H1 (cell line): ENCODE measurements at regions not wholly inside any gene's neighbourhood (a gene's known extent, or its start where the extent isn't known, plus 50 kb on each side); places are given as distances from the start of the nearest gene placed in this dataset.

Experiments
- CTCF ChIA-PET: fragments of 300-600 bp; sonication (Branson Sonifier 250); formaldehyde crosslinking; loops from one replicate; lab custom pipeline; 2021; ENCODE audit not compliant: partially characterized antibody; lab: Charles Lee
- POLR2A ChIA-PET: fragments of 300-600 bp; sonication (Branson Sonifier 250); formaldehyde crosslinking; loops from one replicate; lab custom pipeline; 2021; ENCODE audit warnings: inconsistent platforms; ENCODE audit not compliant: partially characterized antibody; lab: Charles Lee
- DNase-seq, 2 experiments: peaks; one replicate each; pipeline versions ENCODE4 v3.0.0 to v3.0.0-alpha.2; 2010 to 2022; ENCODE audit warnings: low spot score in 2 of 2, low read depth in 1 of 2, mixed read lengths in 1 of 2
- FAIRE-seq: peaks from 2 replicates; lab custom pipeline; 2011; peaks lifted over from hg19 to GRCh38; lab: Jason Lieb, UNC
- H2AFZ ChIP-seq: 2 replicates; pipeline ENCODE4 v1.8.1; 2012; ENCODE audit warnings: low read length, inconsistent platforms
- H2AK5ac ChIP-seq: 2 replicates; pipeline ENCODE4 v1.6.1; 2013; ENCODE audit warnings: low read depth, low read length
- H2BK120ac ChIP-seq: replicated peaks from 2 replicates; pipeline ENCODE3; 2013; ENCODE audit warnings: low read depth, low read length, inconsistent platforms
- H2BK12ac ChIP-seq: 2 replicates; pipeline ENCODE4 v1.6.1; 2013; ENCODE audit warnings: low read depth, low read length
- H2BK15ac ChIP-seq: 2 replicates; pipeline ENCODE4 v1.6.1; 2013; ENCODE audit warnings: low read length
- H2BK20ac ChIP-seq: 2 replicates; pipeline ENCODE4 v1.6.1; 2013; ENCODE audit warnings: low read length
- H2BK5ac ChIP-seq: 2 replicates; pipeline ENCODE4 v1.6.1; 2013; ENCODE audit warnings: low read depth, low read length
- H3K14ac ChIP-seq: 2 replicates; pipeline ENCODE4 v1.6.1; 2013; ENCODE audit warnings: inconsistent platforms; ENCODE audit not compliant: insufficient read length
- H3K18ac ChIP-seq: 2 replicates; pipeline ENCODE4 v1.6.1; 2013; ENCODE audit warnings: low read length; ENCODE audit errors: extremely low read depth
- H3K23ac ChIP-seq: 2 replicates; pipeline ENCODE4 v1.6.1; 2013; ENCODE audit warnings: inconsistent platforms; ENCODE audit not compliant: insufficient read length
- H3K23me2 ChIP-seq: 2 replicates; pipeline ENCODE4 v1.6.1; 2013; ENCODE audit warnings: low read depth, low read length
- H3K27ac ChIP-seq: 2 replicates; pipeline ENCODE4 v1.6.1; 2011; ENCODE audit warnings: low read depth, low read length, inconsistent platforms
- H3K27me3 ChIP-seq, 4 experiments: replicated peaks in 1 of 4; 1 replicate in 1 of 4; 2 replicates in 3 of 4; pipeline versions ENCODE4 v1.6.1 to v1.8.1; 2011 to 2013; ENCODE audit warnings: low read length in 3 of 4, mild to moderate bottlenecking in 3 of 4, inconsistent platforms in 2 of 4, mixed read lengths in 2 of 4, moderate library complexity in 1 of 4; ENCODE audit not compliant: control insufficient read depth in 3 of 4, insufficient read depth in 3 of 4; ENCODE audit errors: extremely low read depth in 1 of 4
- H3K36me3 ChIP-seq, 4 experiments: 2 replicates each; pipeline versions ENCODE4 v1.6.1 to v1.8.1; 2011 to 2013; ENCODE audit warnings: mild to moderate bottlenecking in 4 of 4, low read length in 3 of 4, moderate library complexity in 2 of 4, control low read depth in 1 of 4, inconsistent platforms in 1 of 4; ENCODE audit not compliant: insufficient read depth in 4 of 4, control insufficient read depth in 2 of 4
- H3K4ac ChIP-seq: replicated peaks from 2 replicates; pipeline ENCODE3; 2013; ENCODE audit warnings: low read length, low read depth, mixed read lengths, inconsistent platforms; ENCODE audit not compliant: insufficient read length
- H3K4me1 ChIP-seq, 4 experiments: replicated peaks in 1 of 4; 1 replicate in 1 of 4; 2 replicates in 3 of 4; pipeline versions ENCODE4 v1.6.1 to v1.8.1; 2011 to 2013; ENCODE audit warnings: low read length in 3 of 4, inconsistent platforms in 2 of 4, mixed read lengths in 1 of 4; ENCODE audit not compliant: insufficient read depth in 4 of 4, control insufficient read depth in 3 of 4
- H3K4me2 ChIP-seq, 2 experiments: 2 replicates each; pipeline versions ENCODE4 v1.6.1 to v1.8.1; 2011 to 2013; ENCODE audit warnings: low read depth in 2 of 2, low read length in 2 of 2, control low read depth in 1 of 2, inconsistent platforms in 1 of 2, mild to moderate bottlenecking in 1 of 2; ENCODE audit not compliant: insufficient read depth in 1 of 2
- H3K4me3 ChIP-seq, 4 experiments: fragments of 200-600, 300-600 bp in 1 of 4; sonication (generic), shearing (Covaris generic), sonication (Bioruptor Twin) in 1 of 4; 2 replicates each; pipeline versions ENCODE4 v1.5.1 to v1.8.1; 2011 to 2016; ENCODE audit warnings: low read length in 4 of 4, low read depth in 3 of 4, control low read depth in 2 of 4, inconsistent platforms in 2 of 4, mild to moderate bottlenecking in 2 of 4, mixed read lengths in 1 of 4, moderate library complexity in 1 of 4; ENCODE audit not compliant: insufficient read depth in 2 of 4; ENCODE audit errors: extremely low read depth in 1 of 4
- H3K56ac ChIP-seq: replicated peaks from 2 replicates; pipeline ENCODE3; 2013; ENCODE audit warnings: low read depth, mild to moderate bottlenecking, mixed read lengths, low read length, inconsistent platforms; ENCODE audit not compliant: insufficient read length
- H3K79me1 ChIP-seq: 2 replicates; pipeline ENCODE4 v1.6.1; 2013; ENCODE audit warnings: low read depth, low read length, control low read depth
- H3K79me2 ChIP-seq, 2 experiments: 2 replicates each; pipeline versions ENCODE4 v1.6.1 to v1.8.1; 2012 to 2013; ENCODE audit warnings: low read length in 2 of 2, mild to moderate bottlenecking in 2 of 2, inconsistent platforms in 1 of 2; ENCODE audit not compliant: insufficient read depth in 2 of 2, control insufficient read depth in 1 of 2
- H3K9ac ChIP-seq, 4 experiments: replicated peaks in 1 of 4; 1 replicate in 1 of 4; 2 replicates in 3 of 4; pipeline versions ENCODE4 v1.6.1 to v1.8.1; 2011 to 2013; ENCODE audit warnings: low read depth in 3 of 4, low read length in 3 of 4, control low read depth in 2 of 4, mild to moderate bottlenecking in 2 of 4, moderate library complexity in 2 of 4, inconsistent platforms in 1 of 4; ENCODE audit errors: extremely low read depth in 1 of 4
- H3K9me3 ChIP-seq, 2 experiments: 2 replicates each; pipeline versions ENCODE4 v1.6.1 to v1.8.1; 2012 to 2013; ENCODE audit warnings: mild to moderate bottlenecking in 2 of 2, moderate library complexity in 2 of 2, control low read depth in 1 of 2, inconsistent platforms in 1 of 2, low read depth in 1 of 2, low read length in 1 of 2, mixed read lengths in 1 of 2; ENCODE audit not compliant: insufficient read depth in 2 of 2
- H4K20me1 ChIP-seq, 2 experiments: replicated peaks in 1 of 2; 2 replicates each; pipeline versions ENCODE3 to v1.8.1; 2011 to 2013; ENCODE audit warnings: inconsistent platforms in 2 of 2, low read length in 2 of 2, mild to moderate bottlenecking in 1 of 2; ENCODE audit not compliant: insufficient read depth in 2 of 2, control insufficient read depth in 1 of 2
- H4K5ac ChIP-seq: 2 replicates; pipeline ENCODE4 v1.6.1; 2013; ENCODE audit warnings: low read length, low read depth, mixed read lengths, inconsistent platforms; ENCODE audit not compliant: insufficient read length
- H4K8ac ChIP-seq: 2 replicates; pipeline ENCODE4 v1.8.0; 2013; ENCODE audit warnings: mild to moderate bottlenecking, moderate library complexity, low read length, inconsistent platforms; ENCODE audit not compliant: insufficient read depth; ENCODE audit errors: extremely low read depth
- H4K91ac ChIP-seq: replicated peaks from 2 replicates; pipeline ENCODE3; 2013; ENCODE audit warnings: low read length, mixed read lengths, inconsistent platforms; ENCODE audit not compliant: insufficient read length
- BACH1 ChIP-seq: IDR thresholded peaks from 2 replicates; pipeline ENCODE4 v1.6.1; 2012; ENCODE audit warnings: low read length, improper control_type of control experiment
- BRCA1 ChIP-seq: IDR thresholded peaks from 2 replicates; pipeline ENCODE4 v1.6.1; 2012; ENCODE audit warnings: low read depth, low read length, improper control_type of control experiment
- CHD1 ChIP-seq: IDR thresholded peaks from 2 replicates; pipeline ENCODE4 v1.6.1; 2012; ENCODE audit warnings: low read depth, low read length, improper control_type of control experiment
- CHD2 ChIP-seq: IDR thresholded peaks from 2 replicates; pipeline ENCODE4 v1.6.1; 2012; ENCODE audit warnings: low read length, improper control_type of control experiment
- CREB1 ChIP-seq: IDR thresholded peaks from 2 replicates; pipeline ENCODE4 v1.6.1; 2012; ENCODE audit warnings: inconsistent platforms
- EGR1 ChIP-seq: IDR thresholded peaks from 2 replicates; pipeline ENCODE4 v1.6.1; 2011; ENCODE audit warnings: low read depth, low read length, borderline replicate concordance
- KDM1A ChIP-seq: fragments of 200-600, 300-600 bp; sonication (generic); IDR thresholded peaks from 2 replicates; pipeline ENCODE4 v1.7.1; 2016; ENCODE audit warnings: mild to moderate bottlenecking, low read length, borderline replicate concordance
- POLR2AphosphoS5 ChIP-seq: IDR thresholded peaks from 2 replicates; pipeline ENCODE4 v1.6.1; 2011; ENCODE audit warnings: low read depth, low read length
- POU5F1 ChIP-seq: IDR thresholded peaks from 2 replicates; pipeline ENCODE4 v1.6.1; 2011; ENCODE audit warnings: low read depth, mild to moderate bottlenecking, low read length, moderate library complexity
- RNF2 ChIP-seq: fragments of 200-900, 300-1000 bp; sonication (generic); IDR thresholded peaks from 2 replicates; pipeline ENCODE4 v1.7.1; 2016; ENCODE audit warnings: borderline replicate concordance, low read depth, mild to moderate bottlenecking, antibody characterized with exemption, low read length; ENCODE audit not compliant: poor library complexity, severe bottlenecking; ENCODE audit errors: missing control alignments
- SAP30 ChIP-seq: fragments of 300-600 bp; sonication (generic); IDR thresholded peaks from 2 replicates; pipeline ENCODE4 v1.7.1; 2012; ENCODE audit warnings: low read length, moderate library complexity, mild to moderate bottlenecking, inconsistent platforms; ENCODE audit not compliant: insufficient read depth, insufficient replicate concordance
- SIN3A ChIP-seq, 2 experiments: IDR thresholded peaks in 1 of 2; conservative IDR thresholded peaks in 1 of 2; 2 replicates each; pipeline ENCODE4 v1.6.1; 2011 to 2012; ENCODE audit warnings: low read length in 2 of 2, improper control_type of control experiment in 1 of 2, low read depth in 1 of 2, mild to moderate bottlenecking in 1 of 2
- SIRT6 ChIP-seq: IDR thresholded peaks from one replicate; pipeline ENCODE4 v1.7.1; 2012; ENCODE audit warnings: low read length, inconsistent platforms
- SIX5 ChIP-seq: IDR thresholded peaks from 2 replicates; pipeline ENCODE4 v1.6.1; 2011; ENCODE audit warnings: mild to moderate bottlenecking, low read depth, low read length
- SP2 ChIP-seq: IDR thresholded peaks from 2 replicates; pipeline ENCODE4 v1.6.1; 2012; ENCODE audit warnings: mild to moderate bottlenecking, low read length, inconsistent platforms
- TBP ChIP-seq: IDR thresholded peaks from 2 replicates; pipeline ENCODE4 v1.6.1; 2011; ENCODE audit warnings: low read depth, low read length, improper control_type of control experiment

DNA sequence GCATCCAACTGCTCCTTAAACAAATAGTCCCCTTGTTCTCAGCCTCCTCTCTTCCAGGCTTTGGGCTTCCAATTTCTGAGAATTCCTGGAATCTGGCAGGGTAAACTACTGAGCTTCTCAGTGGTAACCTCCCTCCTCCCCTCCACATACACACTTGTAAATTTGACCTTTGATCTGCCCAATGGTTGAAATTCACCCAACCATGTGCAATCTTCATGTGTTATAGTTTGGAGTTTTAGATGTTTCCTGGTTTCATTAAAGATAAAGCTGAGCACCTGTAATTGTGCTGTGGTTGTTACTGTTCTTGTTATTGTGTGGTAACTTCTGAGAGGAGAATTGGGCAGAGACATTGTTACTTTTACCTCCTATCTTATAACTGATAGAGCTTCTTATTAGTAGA lies 328.4 kb downstream of the TPBG start:
- CTCF ChIA-PET: interaction anchor here (1.1 to 2.5 kb wide), 5 partner anchors 9 to 364 kb away, joined by 3 to 6 read pairs (median 3); no protein-coding TSS in a partner anchor
- H2BK15ac ChIP-seq: no peak overlapping the region
- H2BK12ac ChIP-seq: no peak overlapping the region
- no peak overlapping the region for H2AK5ac ChIP-seq
- no peak overlapping the region for H3K27ac ChIP-seq
- no peaks in the 10 kb centered on the region for H3K36me3 ChIP-seq
- H3K79me1 ChIP-seq: no peaks in the 10 kb centered on the region
- no peak overlapping the region for H4K8ac ChIP-seq
- no peak for FAIRE-seq
- H2BK5ac ChIP-seq: no peak overlapping the region
- no peaks in the 10 kb centered on the region for H3K23me2 ChIP-seq
- H4K20me1 ChIP-seq: no peaks in the 10 kb centered on the region
- no peak overlapping the region for H3K23ac ChIP-seq
- no peak overlapping the region for H3K56ac ChIP-seq
- no peak overlapping the region for H2AFZ ChIP-seq
- H2BK120ac ChIP-seq: no peak overlapping the region
- H3K4me1 ChIP-seq: 0 out of 7 replicates have a peak, but pooled peaks cover 0 to 3% (median 0%) of the 10 kb centered on the region in 4 experiments
- TF ChIP-seq CREB1 (no peak), KDM1A (no peak), SAP30 (no peak), RNF2 (no peak), POLR2AphosphoS5 (no peak), SIRT6 (no peak), SP2 (no peak), CHD1 (no peak), TBP (no peak), BACH1 (no peak), EGR1 (no peak), BRCA1 (no peak), SIN3A (conservative IDR thresholded peaks at IDR 0.05 in 1 of 2, IDR thresholded peaks at IDR 0.05 in 1 of 2; ENCODE audit: low read depth in 1 of 2, low read length in 2 of 2) (no peak), CHD2 (no peak), SIX5 (no peak), POU5F1 (no peak)
- TF ChIP-seq, all 59 proteins: peak for 0
- Histone ChIP-seq H3K18ac (no peak overlapping the region), H3K27me3 (no peaks in the 10 kb centered on the region), H3K14ac (no peak overlapping the region), H3K4me2 (no peak overlapping the region), H4K5ac (no peak overlapping the region), H3K4ac (no peak overlapping the region), H3K79me2 (no peaks in the 10 kb centered on the region), H4K91ac (no peak overlapping the region), H3K9ac (no peak overlapping the region), H3K4me3 (no peak overlapping the region), H2BK20ac (no peak overlapping the region), H3K9me3 (no peaks in the 10 kb centered on the region)
- DNase-seq: no peak
- POLR2A ChIA-PET: interaction anchor here (0.6 kb wide), 1 partner anchor 298 kb away, joined by 3 read pairs; no protein-coding TSS in a partner anchor
